ENCODE measurements at regions not wholly inside any gene's neighbourhood (a gene's known extent, or its start where the extent isn't known, plus 50 kb on each side); places are given as distances from the start of the nearest gene placed in this dataset.

DNA sequence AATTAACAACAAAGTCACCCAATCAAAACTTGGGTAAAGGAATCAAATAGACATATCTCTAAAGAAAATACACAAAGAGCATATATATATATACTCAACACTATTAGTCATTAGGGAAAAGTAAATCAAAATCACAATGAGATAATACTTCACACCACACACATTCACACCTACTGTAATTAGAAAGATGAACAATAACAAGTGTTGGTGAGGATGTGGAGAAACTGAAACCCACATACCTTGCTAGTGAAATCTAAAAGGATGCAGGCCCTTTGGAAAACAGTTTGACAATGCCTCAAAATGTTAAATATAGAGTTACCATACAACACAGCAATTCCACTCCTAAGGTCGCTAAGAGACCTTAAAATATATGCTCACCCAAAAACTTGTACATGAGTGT is 177.1 kb downstream of the ANKRD60 start:
- H3K36me3 ChIP-seq (ENCODE audit: control insufficient read depth in 2 of 2, insufficient read depth in 2 of 2, low read length in 1 of 2) = no peaks in the 10 kb centered on the region
- H3K27me3 ChIP-seq (ENCODE audit: control insufficient read depth in 2 of 2, insufficient read depth in 1 of 2, low read length in 1 of 2) = no peaks in the 10 kb centered on the region
- no peak overlapping the region for H3K27ac ChIP-seq (ENCODE audit: low read depth in 1 of 2, low read length in 1 of 2)
- 91% methylated on average over 1 of the region's 1 CpG for WGBS
- H3K4me3 ChIP-seq (ENCODE audit: low read length in 2 of 2) = no peak overlapping the region
- H3K4me1 ChIP-seq (ENCODE audit: control insufficient read depth in 2 of 2, insufficient read depth in 2 of 2, low read length in 2 of 2) = no peaks in the 10 kb centered on the region
- no peaks in the 10 kb centered on the region for H3K9me3 ChIP-seq (ENCODE audit: control insufficient read depth in 2 of 2, insufficient read depth in 1 of 2, low read length in 1 of 2)
- DNase-seq (ENCODE audit: low read depth in 6 of 9, low spot score in 9 of 9) = no peak

DNA sequence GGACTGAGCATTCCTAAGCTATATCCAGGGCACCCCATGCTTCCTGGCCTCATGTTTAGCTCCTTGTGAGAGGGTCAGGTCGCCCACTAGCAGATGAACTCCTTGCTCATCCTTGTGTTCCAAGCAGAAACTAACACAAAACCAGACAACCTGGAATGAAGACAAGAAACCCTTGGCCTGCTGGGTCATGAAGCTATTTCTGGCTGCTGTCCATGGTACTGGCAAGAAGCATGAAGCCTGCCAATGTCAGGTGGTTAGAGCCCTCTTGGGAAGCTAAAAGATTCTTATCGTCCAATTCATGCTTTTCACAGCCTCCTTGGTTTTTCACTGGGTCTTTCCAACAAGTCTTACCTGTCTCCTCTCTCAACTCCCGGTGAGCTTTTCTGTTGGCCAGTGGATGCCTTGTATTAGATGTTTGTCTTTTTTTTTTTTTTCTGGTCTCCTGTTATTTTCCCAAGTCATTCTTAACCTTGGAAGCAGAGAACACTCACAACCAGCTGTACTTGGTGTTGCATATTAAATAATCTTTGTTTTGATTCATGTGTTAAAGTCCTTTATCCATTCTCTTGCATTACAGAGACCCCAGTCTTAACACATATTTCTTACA is 180.3 kb downstream of the ANKRD60 start:
- Histone ChIP-seq H3K36me3 (ENCODE audit: control insufficient read depth in 2 of 2, insufficient read depth in 2 of 2, low read length in 1 of 2) (no peaks in the 10 kb centered on the region), H3K4me1 (ENCODE audit: control insufficient read depth in 2 of 2, insufficient read depth in 2 of 2, low read length in 2 of 2) (no peaks in the 10 kb centered on the region), H3K27ac (ENCODE audit: low read depth in 1 of 2, low read length in 1 of 2) (no peak overlapping the region), H3K9me3 (ENCODE audit: control insufficient read depth in 2 of 2, insufficient read depth in 1 of 2, low read length in 1 of 2) (no peaks in the 10 kb centered on the region), H3K27me3 (ENCODE audit: control insufficient read depth in 2 of 2, insufficient read depth in 1 of 2, low read length in 1 of 2) (no peaks in the 10 kb centered on the region), H3K4me3 (ENCODE audit: low read length in 2 of 2) (no peak overlapping the region)
- WGBS = 41% methylated on average over 3 of the region's 3 CpGs
- peak in 2 of 9 donors; percentile 6 to 15 for DNase-seq (ENCODE audit: low read depth in 6 of 9, low spot score in 9 of 9)

DNA sequence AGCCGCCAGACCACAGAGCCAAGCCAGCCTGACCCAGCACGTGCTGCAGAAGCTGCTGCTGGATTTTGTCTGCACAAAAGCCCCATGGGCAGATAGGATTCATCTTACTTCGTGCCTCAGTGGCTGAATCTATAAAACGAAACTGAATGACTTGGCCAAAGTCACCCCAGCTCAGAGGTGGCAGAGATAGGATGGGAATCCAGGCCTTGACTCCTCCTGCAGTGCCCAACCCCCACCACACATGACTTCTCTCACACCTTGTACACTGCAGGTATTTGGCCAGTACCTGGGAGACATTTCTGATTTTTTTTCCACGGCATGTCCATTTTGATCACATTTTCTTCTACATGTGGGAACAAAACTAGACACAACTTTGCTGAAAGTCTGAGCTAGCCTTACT is 182.1 kb downstream of the ANKRD60 start:
- H3K4me3 ChIP-seq (ENCODE audit: low read length in 2 of 2) = no peak overlapping the region
- H3K27ac ChIP-seq (ENCODE audit: low read depth in 1 of 2, low read length in 1 of 2) = no peak overlapping the region
- H3K36me3 ChIP-seq (ENCODE audit: control insufficient read depth in 2 of 2, insufficient read depth in 2 of 2, low read length in 1 of 2) = no peaks in the 10 kb centered on the region
- H3K27me3 ChIP-seq (ENCODE audit: control insufficient read depth in 2 of 2, insufficient read depth in 1 of 2, low read length in 1 of 2) = no peaks in the 10 kb centered on the region
- DNase-seq (ENCODE audit: low read depth in 6 of 9, low spot score in 9 of 9) = no peak
- 90% methylated on average over 5 of the region's 5 CpGs for WGBS
- H3K4me1 ChIP-seq (ENCODE audit: control insufficient read depth in 2 of 2, insufficient read depth in 2 of 2, low read length in 2 of 2) = no peaks in the 10 kb centered on the region
- no peaks in the 10 kb centered on the region for H3K9me3 ChIP-seq (ENCODE audit: control insufficient read depth in 2 of 2, insufficient read depth in 1 of 2, low read length in 1 of 2)

DNA sequence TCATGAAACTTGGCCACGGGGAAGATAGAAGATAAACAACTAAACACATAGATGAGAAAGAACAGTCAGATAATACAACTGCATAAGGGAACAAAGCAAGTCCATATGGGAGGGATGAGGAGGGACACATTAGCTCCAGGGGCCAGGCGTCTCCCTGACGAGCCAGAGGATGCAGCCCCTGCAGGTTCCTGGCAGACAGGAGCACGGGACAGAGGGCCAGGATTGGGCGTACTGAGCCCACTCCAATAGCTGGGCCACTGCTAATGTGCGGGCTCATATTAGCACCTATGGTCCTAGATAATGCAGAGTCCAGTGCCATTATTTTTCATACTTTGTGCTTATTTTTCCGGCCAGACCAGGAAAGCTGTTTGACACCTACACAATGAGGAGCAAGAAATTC is 182.9 kb downstream of the ANKRD60 start:
- no peaks in the 10 kb centered on the region for H3K36me3 ChIP-seq (ENCODE audit: control insufficient read depth in 2 of 2, insufficient read depth in 2 of 2, low read length in 1 of 2)
- no peak overlapping the region for H3K27ac ChIP-seq (ENCODE audit: low read depth in 1 of 2, low read length in 1 of 2)
- no peaks in the 10 kb centered on the region for H3K4me1 ChIP-seq (ENCODE audit: control insufficient read depth in 2 of 2, insufficient read depth in 2 of 2, low read length in 2 of 2)
- no peaks in the 10 kb centered on the region for H3K9me3 ChIP-seq (ENCODE audit: control insufficient read depth in 2 of 2, insufficient read depth in 1 of 2, low read length in 1 of 2)
- H3K27me3 ChIP-seq (ENCODE audit: control insufficient read depth in 2 of 2, insufficient read depth in 1 of 2, low read length in 1 of 2) = no peaks in the 10 kb centered on the region
- DNase-seq (ENCODE audit: low read depth in 6 of 9, low spot score in 9 of 9) = no peak
- WGBS = 81% methylated on average over 7 of the region's 7 CpGs
- H3K4me3 ChIP-seq (ENCODE audit: low read length in 2 of 2) = no peak overlapping the region

DNA sequence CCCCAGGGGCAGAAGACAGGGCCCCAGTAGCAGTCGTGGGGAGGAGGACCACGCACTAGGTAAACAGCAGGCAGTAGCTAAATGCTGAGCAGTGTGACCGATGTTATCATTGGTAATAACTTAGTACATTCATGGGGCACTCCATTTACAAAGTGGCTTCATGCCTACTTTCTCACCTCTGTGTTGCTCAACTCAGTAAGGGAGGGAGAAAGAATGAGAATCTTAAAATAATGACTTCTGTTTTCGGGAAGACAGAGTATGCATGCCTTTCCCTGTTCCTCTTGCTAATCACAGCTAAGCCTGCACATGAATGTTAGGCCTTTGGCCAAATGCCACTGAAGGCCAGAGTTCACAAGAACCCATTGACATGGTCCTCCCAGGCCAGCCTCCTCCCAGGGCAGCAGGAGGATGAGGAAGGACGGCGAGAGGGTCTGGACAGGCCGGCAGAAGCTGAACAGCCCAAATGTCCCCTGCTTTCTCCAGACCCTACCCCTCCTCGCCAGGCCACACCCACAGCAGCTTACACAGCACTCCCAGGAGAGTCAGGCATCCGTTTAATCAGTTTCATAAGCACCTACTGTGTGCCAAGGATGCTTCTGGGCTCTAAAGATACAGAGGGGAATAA is 183.4 kb downstream of the ANKRD60 start:
- DNase-seq (ENCODE audit: low read depth in 6 of 9, low spot score in 9 of 9) = no peak
- 90% methylated on average over 9 of the region's 9 CpGs for WGBS
- H3K4me3 ChIP-seq (ENCODE audit: low read length in 2 of 2) = no peak overlapping the region
- no peaks in the 10 kb centered on the region for H3K36me3 ChIP-seq (ENCODE audit: control insufficient read depth in 2 of 2, insufficient read depth in 2 of 2, low read length in 1 of 2)
- H3K9me3 ChIP-seq (ENCODE audit: control insufficient read depth in 2 of 2, insufficient read depth in 1 of 2, low read length in 1 of 2) = no peaks in the 10 kb centered on the region
- H3K4me1 ChIP-seq (ENCODE audit: control insufficient read depth in 2 of 2, insufficient read depth in 2 of 2, low read length in 2 of 2) = no peaks in the 10 kb centered on the region
- H3K27me3 ChIP-seq (ENCODE audit: control insufficient read depth in 2 of 2, insufficient read depth in 1 of 2, low read length in 1 of 2) = no peaks in the 10 kb centered on the region
- H3K27ac ChIP-seq (ENCODE audit: low read depth in 1 of 2, low read length in 1 of 2) = no peak overlapping the region

DNA sequence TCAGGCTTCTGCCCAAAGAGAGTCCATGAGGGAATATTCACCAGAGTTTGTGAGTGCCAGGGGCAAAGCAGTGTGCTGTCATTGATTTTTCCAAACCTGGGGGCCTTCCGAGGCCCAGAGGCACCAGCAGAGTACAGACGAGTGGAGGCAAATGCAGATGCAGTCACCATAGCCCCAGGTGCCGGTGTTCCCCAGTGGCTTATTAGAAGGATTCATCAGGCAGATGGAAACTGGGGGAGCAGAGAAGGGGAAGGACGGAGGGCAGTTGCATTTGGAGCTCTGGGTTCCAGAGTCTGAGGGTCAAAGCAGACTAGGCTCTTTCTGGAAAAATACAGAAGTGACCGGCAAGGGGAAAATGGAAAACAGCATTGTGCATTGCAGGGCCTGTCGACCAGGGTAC is 184.2 kb downstream of the ANKRD60 start:
- Histone ChIP-seq H3K9me3 (ENCODE audit: control insufficient read depth in 2 of 2, insufficient read depth in 1 of 2, low read length in 1 of 2) (no peaks in the 10 kb centered on the region), H3K36me3 (ENCODE audit: control insufficient read depth in 2 of 2, insufficient read depth in 2 of 2, low read length in 1 of 2) (no peaks in the 10 kb centered on the region), H3K4me1 (ENCODE audit: control insufficient read depth in 2 of 2, insufficient read depth in 2 of 2, low read length in 2 of 2) (no peaks in the 10 kb centered on the region), H3K27ac (ENCODE audit: low read depth in 1 of 2, low read length in 1 of 2) (no peak overlapping the region), H3K4me3 (ENCODE audit: low read length in 2 of 2) (no peak overlapping the region), H3K27me3 (ENCODE audit: control insufficient read depth in 2 of 2, insufficient read depth in 1 of 2, low read length in 1 of 2) (no peaks in the 10 kb centered on the region)
- 89% methylated on average over 6 of the region's 6 CpGs for WGBS
- no peak for DNase-seq (ENCODE audit: low read depth in 6 of 9, low spot score in 9 of 9)

DNA sequence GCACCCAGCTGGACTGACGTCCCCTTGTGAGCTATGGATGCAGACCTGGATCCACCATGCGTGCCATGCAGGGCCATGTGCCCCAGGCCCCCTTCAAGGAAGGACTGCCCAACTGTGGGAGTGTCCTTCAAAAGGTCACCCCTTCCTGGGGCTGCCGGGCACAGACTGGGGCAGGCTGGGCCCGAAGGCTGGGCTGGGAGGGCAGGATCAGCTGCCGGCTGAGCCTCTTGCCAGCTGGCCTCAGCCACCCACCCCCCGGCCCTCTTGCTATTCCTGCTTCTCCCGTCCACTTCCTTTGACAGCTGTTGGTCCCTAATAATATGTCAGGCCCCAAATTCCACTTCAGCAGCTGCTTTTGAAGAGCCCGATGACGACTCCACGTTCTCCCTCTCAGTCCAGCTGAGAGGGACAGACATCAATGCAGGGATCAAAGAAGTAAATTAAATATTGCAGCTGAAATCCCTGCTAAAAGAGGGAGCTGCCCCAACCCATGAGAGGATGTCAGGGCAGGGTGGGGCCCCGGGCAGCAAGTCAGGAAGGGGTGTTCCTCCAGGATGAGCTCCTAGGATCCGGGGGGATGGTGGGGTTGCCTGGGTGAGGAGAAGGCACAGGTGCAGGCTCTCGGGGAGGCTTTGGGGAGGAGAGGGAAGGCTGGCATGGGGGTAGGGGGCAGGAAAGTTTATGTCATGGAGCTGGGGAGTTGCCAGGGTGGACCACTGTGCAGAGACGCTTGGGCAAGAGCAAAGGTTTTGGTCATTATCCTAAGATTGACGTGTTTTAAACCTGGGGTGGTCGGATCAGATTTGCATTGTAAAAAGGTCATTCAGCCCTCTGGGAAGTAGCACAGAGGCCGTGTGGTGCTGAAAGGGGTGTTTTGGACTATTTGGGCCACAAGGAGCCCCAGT is 185.0 kb downstream of the ANKRD60 start:
- Histone ChIP-seq H3K36me3 (ENCODE audit: control insufficient read depth in 2 of 2, insufficient read depth in 2 of 2, low read length in 1 of 2) (no peaks in the 10 kb centered on the region), H3K4me3 (ENCODE audit: low read length in 2 of 2) (no peak overlapping the region), H3K27me3 (ENCODE audit: control insufficient read depth in 2 of 2, insufficient read depth in 1 of 2, low read length in 1 of 2) (no peaks in the 10 kb centered on the region), H3K4me1 (ENCODE audit: control insufficient read depth in 2 of 2, insufficient read depth in 2 of 2, low read length in 2 of 2) (no peaks in the 10 kb centered on the region), H3K9me3 (ENCODE audit: control insufficient read depth in 2 of 2, insufficient read depth in 1 of 2, low read length in 1 of 2) (no peaks in the 10 kb centered on the region), H3K27ac (ENCODE audit: low read depth in 1 of 2, low read length in 1 of 2) (no peak overlapping the region)
- no peak for DNase-seq (ENCODE audit: low read depth in 6 of 9, low spot score in 9 of 9)
- WGBS = 91% methylated on average over 17 of the region's 17 CpGs

DNA sequence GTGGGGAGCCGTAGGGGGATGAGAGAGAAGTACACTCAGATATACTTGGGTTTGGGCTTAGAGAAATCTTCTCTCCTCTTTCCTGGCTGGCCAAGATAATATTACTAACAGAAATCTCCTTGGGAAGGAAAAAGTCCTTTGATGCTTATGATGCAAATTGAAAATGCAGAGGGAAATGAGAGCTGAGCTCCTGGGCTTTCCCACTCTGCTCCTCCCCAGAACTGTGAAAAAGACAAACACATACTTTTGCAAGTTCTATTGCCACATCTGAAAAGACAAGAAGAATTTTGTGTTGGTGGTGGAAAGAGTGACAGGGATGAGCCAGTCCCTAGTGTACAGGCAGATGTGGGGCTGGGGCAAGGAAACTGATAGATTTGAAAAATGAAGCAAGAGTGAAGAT is 185.9 kb downstream of the ANKRD60 start:
- DNase-seq (ENCODE audit: low read depth in 6 of 9, low spot score in 9 of 9) = no peak
- Histone ChIP-seq H3K9me3 (ENCODE audit: control insufficient read depth in 2 of 2, insufficient read depth in 1 of 2, low read length in 1 of 2) (no peaks in the 10 kb centered on the region), H3K36me3 (ENCODE audit: control insufficient read depth in 2 of 2, insufficient read depth in 2 of 2, low read length in 1 of 2) (no peaks in the 10 kb centered on the region), H3K27me3 (ENCODE audit: control insufficient read depth in 2 of 2, insufficient read depth in 1 of 2, low read length in 1 of 2) (no peaks in the 10 kb centered on the region), H3K4me3 (ENCODE audit: low read length in 2 of 2) (no peak overlapping the region), H3K27ac (ENCODE audit: low read depth in 1 of 2, low read length in 1 of 2) (no peak overlapping the region), H3K4me1 (ENCODE audit: control insufficient read depth in 2 of 2, insufficient read depth in 2 of 2, low read length in 2 of 2) (no peaks in the 10 kb centered on the region)
- 93% methylated on average over 1 of the region's 1 CpG for WGBS

All from thymus (tissue), 11 donors.